HEK293T (cell line): ENCODE measurements at regions not wholly inside any gene's neighbourhood (a gene's known extent, or its start where the extent isn't known, plus 50 kb on each side); places are given as distances from the start of the nearest gene placed in this dataset.

Source experiments
- ELF4 ChIP-seq: fragments of 450-650 bp; IDR thresholded peaks from 2 replicates; pipeline ENCODE4 v1.6.1; 2017; ENCODE audit warnings: antibody characterized with exemption
- FOXA1 ChIP-seq: fragments of 450-650 bp; IDR thresholded peaks from 2 replicates; pipeline ENCODE4 v1.6.1; 2016; ENCODE audit warnings: mild to moderate bottlenecking
- SP1 ChIP-seq: fragments of 450-650 bp; IDR thresholded peaks from 2 replicates; pipeline ENCODE4 v1.6.1; 2017

GRCh38 chrX:45750639-45751038 lies 550.0 kb upstream of the DIPK2B start:
- TF ChIP-seq ELF4 (no peak), SP1 (no peak), FOXA1 (no peak)
